Fibroblast of skin of right quadriceps (primary cell): ENCODE measurements at regions not wholly inside any gene's neighbourhood (a gene's known extent, or its start where the extent isn't known, plus 50 kb on each side); places are given as distances from the start of the nearest gene placed in this dataset.

Experiments
- DNase-seq: peaks from one replicate; pipeline ENCODE4 v3.0.0-alpha.2; 2013

DNA sequence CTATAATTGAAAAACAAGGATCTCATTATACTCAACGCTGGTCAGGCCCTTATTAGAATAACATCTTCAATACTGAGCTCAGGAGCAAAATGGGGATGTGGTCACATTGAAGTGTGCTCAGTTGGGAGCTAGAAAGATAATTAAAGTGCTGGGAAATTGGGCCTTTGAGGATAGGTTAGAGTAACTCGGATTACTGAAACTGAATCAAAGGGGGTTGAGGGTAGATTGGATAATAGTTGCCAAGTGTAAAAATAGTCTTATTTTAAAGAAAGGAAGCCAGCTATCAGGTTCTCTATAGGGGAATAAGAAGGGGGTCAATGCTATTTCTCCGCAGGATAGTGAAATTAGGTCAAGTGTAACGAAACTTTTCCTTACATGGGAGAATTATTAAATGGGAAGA, 391.0 kb upstream of the PTPRD start:
- DNase-seq, result no peak

DNA sequence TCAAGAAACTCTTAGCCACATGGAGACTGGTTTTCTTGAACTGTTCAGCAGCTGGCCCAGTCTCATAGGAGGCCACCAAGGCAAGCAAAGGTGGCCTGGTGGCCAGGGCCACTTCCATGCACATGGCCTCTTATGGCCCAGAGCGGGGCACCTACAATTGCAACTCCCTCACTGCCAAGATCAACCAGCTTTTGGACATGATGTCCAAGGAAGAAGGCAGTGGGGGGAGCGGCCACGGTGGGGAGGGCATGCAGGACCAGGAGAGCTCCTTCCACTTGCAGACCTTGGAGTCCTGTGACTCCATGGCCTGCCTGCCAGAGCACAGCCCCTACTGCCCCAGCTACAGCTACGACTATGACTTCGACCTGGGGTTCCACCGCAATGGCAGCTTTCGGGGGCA, 398.9 kb upstream of the PTPRD start:
- DNase-seq, result no peak

DNA sequence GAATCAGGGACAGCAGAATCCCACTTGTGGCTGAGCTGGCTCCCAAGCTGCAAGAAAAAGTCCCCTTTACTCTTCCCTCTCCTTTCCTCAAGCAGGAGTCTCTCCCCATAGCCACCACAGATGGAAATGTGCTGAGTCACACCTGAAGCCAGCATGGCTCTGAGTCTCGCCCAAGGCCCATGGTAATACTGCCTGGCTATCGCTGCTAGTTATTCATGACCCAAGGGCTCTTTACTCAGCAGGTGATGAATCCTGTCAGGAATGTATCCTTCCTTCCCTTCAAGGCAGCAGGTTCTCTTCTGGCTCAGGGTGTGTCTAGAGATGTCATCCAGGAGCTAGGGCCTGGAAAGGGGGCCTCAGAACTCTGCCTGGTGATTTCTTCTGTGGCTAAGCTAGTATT, 403.3 kb upstream of the PTPRD start:
- DNase-seq, result no peak

DNA sequence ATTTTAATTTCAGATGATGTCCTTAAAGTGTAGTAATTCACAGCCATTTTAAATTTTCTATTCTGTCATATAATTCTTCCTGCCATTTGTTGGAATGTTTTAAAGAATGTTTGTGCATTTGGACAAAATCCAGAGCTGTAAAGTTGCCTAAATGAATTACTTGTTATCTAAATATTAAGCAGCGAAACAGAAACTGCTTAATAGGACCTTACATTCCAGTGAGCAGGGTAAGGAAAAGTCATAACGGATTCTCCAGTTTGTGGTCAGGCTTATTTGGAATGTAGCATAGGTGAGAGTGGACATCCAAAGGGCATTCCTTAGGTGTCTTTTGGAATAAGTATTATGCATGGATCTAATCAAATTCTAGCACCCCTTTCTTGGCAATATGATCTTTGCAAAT, 410.4 kb upstream of the PTPRD start:
- no peak for DNase-seq

DNA sequence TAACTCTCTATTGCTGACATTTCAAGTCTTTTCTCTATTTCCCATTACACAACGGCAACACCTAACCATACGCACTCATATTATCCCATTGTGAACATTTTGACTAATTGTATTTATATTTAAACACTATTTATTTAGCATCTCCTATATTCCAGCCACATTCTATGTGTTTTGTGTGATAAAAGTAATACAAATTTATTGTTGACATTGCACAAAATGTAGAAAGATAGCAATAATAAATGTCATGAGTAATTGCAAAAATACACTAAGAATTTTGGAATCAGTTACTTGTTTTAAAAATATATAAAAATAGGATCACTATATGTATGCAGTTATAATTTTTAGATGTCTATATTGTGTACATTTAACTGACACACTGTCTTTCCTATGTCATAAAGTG, 413.0 kb upstream of the PTPRD start:
- DNase-seq, result no peak

DNA sequence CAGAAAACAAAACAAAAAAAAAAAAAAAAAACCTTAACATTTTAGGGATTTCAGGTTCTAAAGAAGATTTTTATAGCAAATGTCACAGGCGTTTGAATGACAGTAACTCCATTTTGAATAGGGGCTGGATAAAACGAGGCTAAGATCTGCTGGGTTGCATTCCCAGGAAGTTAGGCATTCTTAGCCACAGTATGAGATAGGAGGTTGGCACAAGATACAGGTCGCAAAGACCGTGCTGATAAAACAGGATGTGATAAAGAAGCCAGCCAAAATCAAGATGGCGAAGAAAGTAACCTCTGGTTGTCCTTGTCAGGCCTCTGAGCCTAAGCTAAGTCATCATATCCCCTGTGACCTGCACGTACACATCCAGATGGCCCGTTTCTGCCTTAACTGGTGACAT, 425.6 kb upstream of the PTPRD start:
- DNase-seq, result no peak

DNA sequence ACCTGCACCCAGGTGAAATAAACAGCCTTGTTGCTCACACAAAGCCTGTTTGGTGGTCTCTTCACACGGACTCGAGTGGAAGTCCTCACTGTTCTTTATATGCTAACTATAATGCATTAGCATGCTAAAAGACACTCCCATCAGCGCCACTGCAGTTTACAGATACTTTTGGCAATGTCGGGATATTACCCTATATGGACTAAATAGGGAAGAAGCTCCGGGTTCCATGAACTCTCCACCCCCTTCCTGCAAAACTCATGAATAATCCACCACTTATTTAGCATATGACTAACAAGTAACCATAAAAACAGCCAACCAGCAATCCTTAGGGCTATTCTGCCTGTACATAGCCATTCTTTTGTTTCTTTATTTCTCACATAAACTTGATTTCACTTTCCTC, 426.2 kb upstream of the PTPRD start:
- DNase-seq, result no peak

DNA sequence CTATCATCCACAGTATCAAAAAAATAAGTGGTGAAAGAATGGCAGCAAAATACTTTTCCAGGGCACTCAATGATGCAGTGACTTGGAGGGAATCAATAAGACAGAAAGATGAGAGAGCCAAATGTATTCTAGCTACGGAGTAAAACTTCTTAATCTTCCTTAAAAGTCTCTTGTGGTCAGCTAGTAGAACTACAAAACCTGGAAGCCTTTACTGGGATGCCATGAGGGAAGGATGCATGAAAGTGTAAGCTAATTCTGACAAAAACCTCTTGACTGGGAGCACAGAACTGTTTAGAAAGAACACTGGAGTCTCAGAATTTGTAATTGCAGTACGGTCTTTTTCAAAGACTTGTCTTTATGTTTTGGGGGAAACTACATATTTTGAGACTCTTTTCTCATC, 432.8 kb upstream of the PTPRD start:
- no peak for DNase-seq

DNA sequence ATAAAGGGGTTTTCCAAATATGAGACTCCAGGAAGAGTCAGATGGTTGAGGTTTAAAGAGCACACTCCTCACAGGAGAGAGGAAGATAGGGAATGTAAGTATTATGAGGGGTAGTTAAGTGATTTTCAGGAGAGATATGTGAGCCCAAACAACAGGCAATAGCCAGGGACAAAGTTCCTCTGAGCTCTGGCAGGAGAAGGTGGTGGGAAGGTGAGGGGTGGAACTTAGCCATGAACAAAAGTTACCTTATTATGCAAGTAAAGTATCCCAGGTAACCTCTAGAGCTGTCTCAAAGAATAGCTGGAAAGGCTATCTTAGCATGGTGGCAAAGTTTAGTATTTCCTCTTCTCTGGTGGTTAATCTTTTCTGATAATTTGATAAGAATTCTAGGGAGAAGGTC, 450.5 kb upstream of the PTPRD start:
- no peak for DNase-seq

DNA sequence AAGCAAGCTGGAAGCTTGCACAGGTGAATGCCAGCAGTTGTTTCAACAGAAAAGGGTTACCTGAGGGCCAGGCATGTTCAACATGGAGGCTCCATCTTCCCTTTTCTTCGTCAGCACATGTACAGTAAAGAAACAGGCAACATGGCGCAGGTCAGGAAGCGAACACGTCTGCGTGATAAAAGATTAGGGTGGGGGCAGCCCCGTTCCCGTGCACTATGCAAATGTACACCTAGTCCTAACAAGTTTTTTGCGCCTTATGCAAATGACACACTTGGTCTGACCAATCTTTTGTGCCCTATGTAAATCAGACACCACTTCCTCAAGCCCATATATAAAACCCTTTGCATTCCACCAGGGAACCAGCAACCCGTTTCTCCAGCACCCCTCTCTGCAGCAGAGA, 452.1 kb upstream of the PTPRD start:
- no peak for DNase-seq

DNA sequence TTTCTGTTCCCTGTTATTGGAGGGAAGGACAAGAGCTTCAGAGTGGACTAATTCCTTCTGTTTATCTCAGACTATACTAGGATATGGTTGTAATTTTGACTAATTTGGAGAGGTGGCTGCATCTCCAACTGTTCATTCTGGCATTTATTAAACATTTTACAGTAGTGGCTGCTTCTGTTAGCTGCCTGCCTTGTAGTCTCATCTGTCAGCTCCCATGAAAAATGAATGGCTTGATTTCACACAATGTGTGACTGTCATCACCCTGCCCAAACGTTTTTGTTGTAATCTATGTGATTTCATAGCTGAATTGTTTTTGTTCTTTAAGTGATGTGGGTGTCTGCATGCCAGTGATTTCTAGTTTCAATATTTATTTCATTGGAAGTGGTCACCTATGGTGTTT, 459.4 kb upstream of the PTPRD start:
- no peak for DNase-seq

DNA sequence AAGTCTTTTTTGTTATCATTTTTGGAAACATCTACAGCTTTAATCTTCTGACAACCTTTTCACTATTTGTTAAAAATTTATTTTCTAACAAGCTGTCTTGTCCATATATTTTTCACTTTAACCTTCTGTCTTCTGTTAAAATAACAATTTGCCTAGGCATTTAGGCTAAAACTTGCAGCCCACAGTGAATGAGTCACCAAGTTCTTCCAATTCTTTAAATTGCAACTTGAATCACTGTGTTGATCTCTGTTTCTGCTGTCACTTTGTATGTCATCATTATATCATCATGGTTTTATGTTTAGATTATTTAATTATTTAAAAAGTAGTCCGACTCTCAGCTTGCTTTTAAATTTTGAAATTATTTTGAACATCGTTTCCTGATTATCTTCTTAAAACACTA, 473.8 kb upstream of the PTPRD start:
- DNase-seq, result peak; percentile 49

DNA sequence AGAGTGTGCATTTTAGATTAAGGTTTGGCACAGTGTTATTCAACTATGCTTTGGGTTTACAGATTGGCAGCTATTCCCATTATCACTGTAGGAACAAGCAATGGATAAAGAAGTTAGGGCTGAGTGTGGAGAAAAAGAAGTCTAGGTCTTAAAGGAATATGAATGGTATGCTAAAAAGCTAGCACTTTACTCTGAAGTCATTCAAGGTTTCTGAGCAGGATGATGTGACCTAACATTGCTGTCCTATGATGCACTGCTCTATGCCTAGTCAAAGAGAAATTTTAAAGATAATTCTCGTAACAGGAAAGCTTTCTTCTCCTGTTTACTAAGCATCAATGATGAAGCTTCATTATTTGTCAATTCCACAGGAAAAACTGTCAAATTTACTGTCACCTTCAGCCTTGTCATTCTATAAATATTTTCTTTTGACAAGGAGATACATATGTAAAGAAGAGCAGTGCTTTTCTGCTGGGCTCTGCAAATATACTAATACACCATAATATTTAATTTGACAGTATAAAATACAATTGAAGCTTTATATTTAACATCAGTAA, 476.1 kb upstream of the PTPRD start:
- no peak for DNase-seq

DNA sequence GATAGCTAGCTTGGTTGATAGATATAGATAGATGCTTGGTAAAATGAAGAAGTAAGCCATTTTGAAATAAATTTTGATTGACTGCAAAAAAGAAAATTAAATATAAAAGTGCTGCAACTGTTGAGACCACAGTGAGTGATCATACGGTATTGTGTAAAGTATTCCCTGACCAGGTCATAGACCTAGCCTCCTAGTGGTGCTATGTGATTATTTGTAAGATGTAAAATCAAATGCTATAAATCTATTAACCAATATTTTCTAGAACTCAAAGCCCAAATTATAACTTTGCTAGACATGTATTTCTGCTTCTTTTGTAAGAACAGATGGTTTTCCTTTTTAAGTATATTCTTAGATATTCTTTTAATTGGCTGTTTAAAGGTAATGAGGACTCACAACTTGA, 480.2 kb upstream of the PTPRD start:
- DNase-seq, result no peak

DNA sequence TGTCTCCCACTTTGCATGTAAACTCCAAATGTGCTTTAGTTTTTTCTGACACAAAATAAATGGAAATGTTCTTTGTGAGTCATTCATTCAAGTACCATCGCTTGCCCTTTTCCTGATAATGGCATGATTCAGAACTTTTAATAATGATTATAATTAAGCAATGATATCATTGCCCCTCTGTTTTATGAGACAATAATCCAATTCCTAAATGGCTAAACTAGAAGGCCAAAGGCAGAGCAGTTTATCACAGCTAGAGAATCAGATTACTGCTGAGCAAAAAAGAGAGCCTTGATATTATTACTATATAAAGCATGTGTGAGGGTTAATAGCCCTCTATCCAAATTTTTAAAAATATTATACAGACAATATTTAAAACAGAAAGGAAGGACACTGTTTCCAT, 484.2 kb upstream of the PTPRD start:
- DNase-seq, result no peak

DNA sequence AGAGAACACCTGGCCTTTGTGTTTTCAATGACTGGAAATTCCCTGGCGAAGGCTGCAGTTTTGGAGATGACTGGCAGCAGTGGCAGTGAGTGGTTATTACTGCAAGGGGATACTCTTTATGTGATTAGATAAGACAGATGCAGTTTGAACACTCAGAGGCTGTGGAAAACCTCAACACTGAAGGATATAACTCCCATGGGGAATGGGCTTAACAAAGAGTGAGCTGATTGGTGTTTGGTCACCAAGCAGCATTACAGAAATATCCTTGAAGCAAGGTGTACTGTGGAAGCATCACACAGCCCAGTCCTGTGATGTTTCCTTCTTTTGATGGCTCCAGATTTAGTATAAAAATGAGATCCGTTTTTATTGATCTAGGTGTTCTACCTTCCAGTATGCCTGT, 490.7 kb upstream of the PTPRD start:
- no peak for DNase-seq

DNA sequence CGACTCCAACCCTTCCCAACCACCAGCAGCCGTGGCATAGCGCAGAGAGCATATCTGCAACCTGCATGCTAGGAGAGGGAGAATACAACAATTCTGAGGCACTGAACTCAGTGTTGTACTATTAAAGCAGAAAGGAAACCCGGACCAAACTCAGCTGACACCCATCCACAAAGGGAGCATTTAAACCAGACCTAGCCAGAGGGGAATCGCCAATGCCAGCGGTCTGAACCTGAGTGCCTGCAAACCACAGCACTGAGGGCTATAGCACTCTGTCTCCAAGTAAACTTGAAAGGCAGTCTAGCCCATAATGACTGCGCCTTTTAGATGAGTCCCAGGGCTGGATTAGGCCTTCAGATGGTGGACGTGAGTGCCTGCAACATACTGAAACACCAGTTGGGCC, 494.4 kb upstream of the PTPRD start:
- no peak for DNase-seq

DNA sequence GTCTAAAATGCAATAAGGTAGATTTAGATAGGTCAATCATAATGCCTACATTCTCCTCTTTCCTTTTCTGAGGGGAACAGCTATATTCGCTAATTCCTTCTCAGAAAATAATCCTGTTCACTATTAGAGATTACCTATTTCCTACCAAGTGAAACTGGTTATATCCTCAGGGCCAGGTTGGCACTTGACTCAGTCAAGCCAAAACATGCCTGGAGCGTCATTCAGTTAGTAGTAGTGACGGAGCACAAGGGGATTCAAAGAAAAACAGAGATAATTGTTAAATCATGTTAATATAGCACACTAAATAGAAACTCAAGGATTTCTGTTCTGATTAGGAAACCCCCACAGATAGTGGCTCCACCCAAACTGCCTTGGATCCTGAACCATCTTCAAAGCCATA, 515.4 kb upstream of the PTPRD start:
- DNase-seq, result no peak

DNA sequence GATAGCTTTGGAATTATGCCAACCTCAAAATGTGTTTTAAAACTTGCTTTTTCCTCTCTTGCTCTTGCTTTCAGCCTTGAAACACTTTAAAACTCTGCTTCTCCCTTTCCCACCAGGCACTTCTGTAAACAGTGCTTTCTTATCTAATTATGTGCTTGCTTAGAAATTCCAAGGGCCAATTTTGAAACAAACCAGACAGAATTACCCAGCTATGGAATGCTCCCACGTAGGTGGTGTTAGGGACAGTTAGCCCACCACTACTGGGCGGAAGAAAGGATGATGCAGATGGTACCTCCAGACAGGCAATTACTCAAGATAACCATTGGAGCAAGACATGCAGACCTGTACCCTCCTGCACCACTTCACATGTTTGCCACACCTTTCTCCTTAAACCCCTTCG, 523.0 kb upstream of the PTPRD start:
- no peak for DNase-seq

DNA sequence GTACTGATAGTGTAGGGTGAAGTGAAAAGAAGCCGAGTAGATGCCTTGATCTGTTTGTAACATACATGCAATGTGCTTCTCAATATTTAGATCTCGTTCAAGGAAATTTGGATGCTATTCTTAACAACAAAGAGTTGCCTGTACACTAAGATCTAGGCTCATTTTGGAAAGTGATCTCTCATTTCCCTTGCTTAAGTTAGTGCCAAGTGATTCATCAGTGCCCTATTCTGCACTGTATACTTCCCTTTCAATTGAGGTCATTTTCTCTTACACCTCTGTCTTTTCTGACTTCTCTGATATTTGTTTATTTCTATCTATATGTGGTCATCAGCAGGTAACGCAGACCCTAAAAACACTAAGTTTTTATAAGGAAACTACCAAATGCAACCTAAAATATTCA, 528.6 kb upstream of the PTPRD start:
- no peak for DNase-seq

DNA sequence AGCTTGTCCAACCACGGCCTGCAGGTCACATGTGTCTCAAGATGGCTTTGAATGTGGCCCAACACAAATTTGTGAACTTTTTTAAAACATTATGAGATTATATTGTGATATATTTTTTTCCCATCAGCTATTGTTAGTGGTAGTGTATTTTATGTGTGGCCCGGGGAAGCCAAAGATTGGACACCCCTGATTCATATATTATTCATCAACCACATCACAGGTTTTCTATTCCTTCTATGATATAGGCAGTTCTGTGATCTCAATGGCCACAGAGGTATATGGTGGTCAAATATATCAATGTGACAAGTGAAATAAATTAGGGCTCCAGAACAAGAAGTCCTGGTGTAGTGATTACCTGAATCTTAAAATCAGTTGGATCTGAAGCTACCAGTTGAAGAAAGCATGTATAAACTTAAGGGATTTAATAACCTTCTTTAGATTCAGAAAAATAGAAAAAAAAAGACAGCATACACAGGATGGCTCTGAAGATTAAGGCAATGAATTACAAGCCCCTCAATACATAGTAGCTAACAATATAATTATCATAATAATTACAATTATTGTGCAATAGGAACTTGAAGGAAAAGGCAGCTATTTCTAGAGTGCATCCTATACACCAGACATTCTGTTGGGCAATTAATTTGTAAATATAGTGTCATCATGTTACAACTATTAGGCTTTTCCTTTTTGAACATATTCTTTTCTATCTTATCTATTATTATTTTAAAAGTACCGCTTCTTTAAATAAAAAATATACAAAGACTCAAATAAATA, 530.4 kb upstream of the PTPRD start:
- DNase-seq, result no peak

DNA sequence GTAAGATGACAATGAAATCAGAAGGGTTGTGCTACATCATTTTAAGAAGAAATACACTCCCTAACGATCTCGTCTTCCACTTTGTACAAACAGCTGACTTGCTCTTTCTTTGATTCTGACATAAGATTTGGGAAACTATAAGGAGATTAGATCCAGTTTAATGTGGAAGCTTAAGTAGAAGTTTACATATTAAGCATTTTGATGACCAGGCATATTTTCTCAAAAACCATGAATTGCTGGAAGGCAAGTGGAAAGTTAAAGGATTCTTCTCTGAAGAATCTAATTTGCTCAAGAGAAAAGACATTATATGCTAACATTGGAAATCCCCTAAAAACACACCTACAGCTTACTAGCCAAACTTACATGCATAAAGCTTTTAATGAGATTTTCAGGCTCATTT, 531.9 kb upstream of the PTPRD start:
- DNase-seq, result no peak

DNA sequence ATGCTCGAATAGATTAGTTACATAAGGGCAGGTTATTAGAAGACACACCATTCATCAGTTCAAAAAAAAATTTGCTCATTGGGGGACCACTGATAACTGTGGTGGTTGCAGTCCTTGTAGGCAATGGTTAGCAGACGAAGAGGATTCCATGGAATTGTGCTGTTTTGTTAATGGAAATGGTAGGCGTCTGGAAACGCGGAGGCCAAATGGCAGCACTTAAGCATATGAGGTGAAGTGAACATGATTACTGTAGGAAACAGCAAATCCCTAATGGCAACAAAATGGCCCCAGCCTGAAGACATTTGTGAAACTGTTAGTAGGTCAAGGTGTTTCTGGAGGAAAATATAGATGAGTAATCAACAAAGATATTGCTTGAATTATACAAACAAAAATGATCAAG, 535.4 kb upstream of the PTPRD start:
- DNase-seq, result no peak

DNA sequence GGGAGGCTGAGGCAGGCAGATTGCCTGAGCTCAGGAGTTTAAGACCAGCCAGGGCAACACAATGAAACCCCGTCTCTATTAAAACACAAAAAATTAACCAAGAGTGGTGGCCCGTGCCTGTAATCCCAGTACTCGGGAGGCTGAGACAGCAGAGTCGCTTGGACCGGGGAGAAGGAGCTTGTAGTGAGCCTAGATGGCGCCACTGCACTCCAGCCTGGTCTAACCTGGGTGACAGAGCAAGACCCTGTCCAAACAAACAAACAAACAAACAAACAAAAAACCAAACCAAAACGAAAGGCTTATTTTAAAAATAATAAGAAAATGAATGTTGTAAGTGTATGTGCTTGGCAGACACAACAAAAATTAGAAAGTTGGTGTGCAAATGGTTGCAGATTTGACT, 536.3 kb upstream of the PTPRD start:
- no peak for DNase-seq

DNA sequence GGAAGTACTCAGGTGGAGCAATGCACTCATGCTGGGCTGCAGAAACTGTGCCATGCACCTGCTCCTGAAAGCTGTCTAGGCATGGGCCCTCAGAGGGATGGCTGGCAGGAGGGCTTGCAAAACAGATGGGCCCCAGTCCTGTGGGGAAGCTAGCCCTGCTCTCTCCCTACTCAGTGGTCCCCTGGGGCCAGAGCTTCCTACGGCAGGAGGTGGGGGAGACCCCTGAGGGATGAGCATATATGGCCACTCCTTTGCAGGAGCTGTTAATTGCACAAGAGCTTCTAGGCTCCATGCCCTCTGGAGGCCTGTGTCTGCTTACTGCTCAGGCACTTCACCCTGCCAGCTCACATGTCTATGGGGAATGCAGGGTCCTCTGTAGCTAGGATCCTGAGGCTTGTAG, 545.3 kb upstream of the PTPRD start:
- DNase-seq, result no peak
